HG03439 (cell line): ENCODE measurements at regions not wholly inside any gene's neighbourhood (a gene's known extent, or its start where the extent isn't known, plus 50 kb on each side); places are given as distances from the start of the nearest gene placed in this dataset.

Experiments used
- ATAC-seq: cut with Tn5 transposase; IDR thresholded peaks from one replicate; pipeline ENCODE4 v1.9.1; 2021; ENCODE audit warnings: mild to moderate bottlenecking, moderate library complexity; ENCODE audit not compliant: unreplicated experiment

GRCh38 chr13:47545201-47546024, 455.7 kb downstream of the SUCLA2 start:
- ATAC-seq: no peak

- ATAC-seq: no peak
These were observed 461.8 kb downstream of the SUCLA2 start for GRCh38 chr13:47539317-47539716.

DNA sequence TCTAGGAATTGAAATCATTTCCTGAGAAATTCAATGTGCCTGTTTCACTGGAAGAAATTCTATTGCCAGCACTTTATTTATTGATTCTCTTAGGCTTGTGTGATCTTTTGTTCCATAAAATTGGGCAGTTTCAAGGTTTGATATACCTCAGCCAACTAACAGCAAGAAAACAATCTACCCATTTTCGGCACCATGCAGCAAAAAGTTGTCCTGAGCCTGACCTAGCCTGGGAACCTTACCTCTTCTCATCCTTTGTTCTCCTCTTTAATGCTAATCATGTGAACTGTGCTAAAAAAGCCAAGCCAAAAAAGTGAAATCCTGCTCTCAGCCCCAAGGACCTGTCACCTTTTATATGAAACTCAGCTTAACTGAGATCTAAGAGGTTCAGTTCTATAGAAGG, 477.3 kb downstream of the SUCLA2 start:
- ATAC-seq: no peak

DNA sequence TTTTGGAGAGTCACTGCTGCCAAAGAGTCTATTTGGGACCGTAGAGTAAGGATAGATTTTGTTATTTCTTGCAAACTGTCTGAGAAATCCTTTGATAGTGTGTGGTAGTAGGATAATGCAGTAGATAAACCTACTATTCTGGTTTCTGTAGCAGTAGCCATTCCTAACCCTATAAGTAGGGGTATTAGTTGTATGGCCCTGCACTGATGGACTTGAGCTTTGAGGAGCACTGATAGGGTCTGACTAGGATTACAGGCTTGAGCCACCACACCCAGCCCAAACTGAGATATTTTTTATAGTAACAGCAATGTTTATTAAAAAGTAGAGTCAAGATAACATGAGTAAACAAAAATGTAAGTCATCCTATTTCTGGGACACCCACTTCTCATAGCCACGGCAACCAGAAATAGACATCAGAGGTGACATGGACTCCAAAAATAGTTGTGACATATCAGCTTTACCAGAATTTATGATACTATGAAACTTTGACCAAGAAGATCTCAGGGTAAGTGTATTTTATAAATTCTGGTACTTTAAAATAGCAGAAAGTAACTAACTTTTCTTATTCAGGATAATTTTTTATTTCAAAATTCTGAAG, 479.1 kb downstream of the SUCLA2 start:
- ATAC-seq: no peak

GRCh38 chr13:47519626-47520025, 481.4 kb downstream of the SUCLA2 start:
- no peak for ATAC-seq

- no peak for ATAC-seq
These were observed 482.5 kb downstream of the SUCLA2 start for GRCh38 chr13:47518530-47518929.

- no peak for ATAC-seq
These were observed 489.4 kb downstream of the SUCLA2 start for GRCh38 chr13:47511647-47512046.

GRCh38 chr13:47508527-47509228, 492.4 kb downstream of the SUCLA2 start:
- ATAC-seq: no peak

DNA sequence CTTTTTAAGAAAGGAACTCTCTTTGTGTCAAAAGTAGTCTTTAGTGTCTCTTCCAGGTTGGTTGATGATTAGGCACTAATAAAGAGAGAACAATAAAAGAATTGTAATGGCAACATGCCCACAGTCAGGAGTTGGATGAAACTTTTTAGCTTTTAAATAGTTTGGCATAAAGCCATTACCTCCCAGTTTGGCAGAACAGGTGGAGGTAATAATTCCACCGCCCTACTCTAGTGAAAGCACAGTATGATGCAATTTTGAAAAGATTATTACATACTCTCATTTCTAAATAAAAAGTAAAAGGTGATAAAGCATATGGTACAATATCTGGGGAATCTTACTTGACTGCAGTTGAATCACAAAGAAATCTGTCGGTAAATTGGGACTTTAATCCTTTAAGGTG, 497.6 kb downstream of the SUCLA2 start:
- ATAC-seq: no peak

- ATAC-seq: no peak
These were observed 498.9 kb downstream of the SUCLA2 start for GRCh38 chr13:47502166-47502565.

- ATAC-seq: no peak
These were observed 501.5 kb downstream of the SUCLA2 start for GRCh38 chr13:47499358-47500150.

- no peak for ATAC-seq
These were observed 516.5 kb downstream of the SUCLA2 start for GRCh38 chr13:47484548-47484947.

DNA sequence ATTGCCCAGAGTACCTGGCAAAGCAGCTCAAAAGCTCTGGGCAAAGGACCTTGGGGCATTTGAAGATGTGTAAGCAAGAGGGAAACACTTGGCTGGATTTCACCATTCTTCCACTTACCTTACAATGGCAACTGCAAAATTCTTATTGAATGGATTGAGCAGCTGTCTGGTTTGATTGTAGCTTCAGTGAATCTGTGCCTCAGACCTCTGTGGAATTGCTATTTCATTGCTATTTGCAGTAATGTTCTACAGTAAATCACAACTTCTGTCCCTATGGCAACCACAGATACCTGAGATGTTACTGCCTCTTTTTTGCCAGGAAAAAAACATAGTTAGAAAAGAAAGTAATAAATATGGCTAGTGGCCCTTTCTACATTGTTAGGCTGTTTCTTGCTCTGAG, 519.5 kb downstream of the SUCLA2 start:
- no peak for ATAC-seq

- no peak for ATAC-seq
These were observed 520.1 kb downstream of the SUCLA2 start for GRCh38 chr13:47480951-47481350.

DNA sequence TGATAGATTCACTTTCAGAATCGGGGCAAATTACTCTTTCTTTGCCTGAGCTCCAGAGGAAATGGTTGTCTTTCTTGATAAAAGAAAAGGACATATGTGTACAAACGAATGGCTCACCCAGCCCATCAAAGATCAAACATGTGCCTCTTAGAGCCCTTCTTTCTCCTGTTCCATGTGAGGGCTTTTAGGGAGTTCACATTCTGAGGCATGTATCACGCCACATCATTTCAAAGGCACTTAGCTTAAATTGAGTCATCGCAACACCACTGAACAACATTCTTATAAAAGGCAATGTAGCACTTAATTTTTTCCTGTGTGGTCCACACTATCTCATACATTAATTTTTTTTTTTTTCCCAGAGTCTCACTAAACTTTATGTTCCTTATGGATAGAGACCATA, 521.0 kb downstream of the SUCLA2 start:
- ATAC-seq: no peak

GRCh38 chr13:47478985-47479384, 522.1 kb downstream of the SUCLA2 start:
- no peak for ATAC-seq

- ATAC-seq: no peak
These were observed 525.6 kb downstream of the SUCLA2 start for GRCh38 chr13:47475441-47475948.

DNA sequence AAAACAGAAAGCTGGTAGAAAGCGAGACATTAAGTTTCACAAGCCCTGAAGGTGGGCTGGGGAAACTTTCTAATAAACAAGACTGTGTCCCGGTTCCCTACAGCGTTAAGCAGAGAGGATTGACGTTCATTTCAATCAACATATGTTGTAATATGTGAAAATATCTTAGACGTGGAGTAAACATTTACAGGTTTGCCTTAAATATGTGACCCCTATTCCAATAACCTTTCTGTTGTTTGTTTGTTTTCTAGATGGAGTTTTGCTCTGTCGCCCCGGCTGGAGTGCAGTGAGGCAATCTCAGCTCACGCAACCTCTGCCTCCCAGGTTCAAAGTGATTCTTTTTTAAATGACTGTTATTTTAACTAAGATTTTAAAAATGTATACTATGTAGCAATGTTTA, 526.2 kb downstream of the SUCLA2 start:
- no peak for ATAC-seq

DNA sequence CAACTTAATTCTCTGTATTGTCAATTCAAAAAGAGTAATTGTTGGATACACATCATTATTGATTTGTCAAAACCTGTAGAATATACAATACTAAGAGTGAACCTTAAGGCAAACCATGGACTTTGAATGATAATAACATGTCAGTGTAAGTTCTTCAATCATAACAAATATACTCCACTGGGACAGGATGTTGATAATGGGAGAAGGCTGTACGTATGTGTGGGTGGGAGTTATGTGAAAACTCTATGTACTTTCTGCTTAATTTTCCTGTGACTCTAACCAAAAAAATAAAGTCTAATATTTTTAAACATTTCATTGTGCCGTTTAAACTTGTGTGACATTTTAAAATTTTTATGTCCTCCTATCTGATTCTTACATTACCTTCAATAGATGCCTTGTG, 526.7 kb downstream of the SUCLA2 start:
- ATAC-seq: no peak

- no peak for ATAC-seq
These were observed 528.6 kb downstream of the SUCLA2 start for GRCh38 chr13:47472516-47472915.

DNA sequence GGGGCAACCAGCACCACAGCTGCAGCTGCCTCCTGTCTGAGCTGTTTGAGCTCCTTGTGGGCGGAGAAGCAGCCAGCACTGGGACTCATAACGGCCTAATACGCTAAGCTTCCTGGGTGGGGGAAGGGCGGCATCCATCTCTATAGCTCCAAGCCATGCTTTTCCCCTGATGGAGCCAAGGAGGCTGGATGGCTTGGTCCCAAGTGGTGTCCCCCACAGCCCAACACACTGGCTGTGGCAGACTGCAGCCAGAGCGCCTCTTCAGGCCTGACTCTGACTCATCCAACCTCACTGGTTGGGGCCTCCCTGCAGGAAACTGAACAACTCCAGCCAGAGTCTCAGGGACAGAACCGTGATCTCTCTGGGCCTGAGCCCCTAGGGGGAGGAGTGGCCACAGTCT, 537.3 kb downstream of the SUCLA2 start:
- ATAC-seq: no peak
